Epithelial cell of prostate (primary cell): ENCODE measurements at regions not wholly inside any gene's neighbourhood (a gene's known extent, or its start where the extent isn't known, plus 50 kb on each side); places are given as distances from the start of the nearest gene placed in this dataset.
"Not testable (repeated sequence)": the region's sequence is repeated elsewhere in the genome, so short reads cannot be mapped to it uniquely, and the experiment has no call there.

Source experiments
- DNase-seq: peaks from one replicate; pipeline ENCODE4 v3.0.0-alpha.2; 2011; ENCODE audit warnings: low read depth, low spot score
- H3K27ac ChIP-seq: fragments of 450-650 bp; 2 replicates; pipeline ENCODE4 v1.5.1; 2017; ENCODE audit warnings: mild to moderate bottlenecking

DNA sequence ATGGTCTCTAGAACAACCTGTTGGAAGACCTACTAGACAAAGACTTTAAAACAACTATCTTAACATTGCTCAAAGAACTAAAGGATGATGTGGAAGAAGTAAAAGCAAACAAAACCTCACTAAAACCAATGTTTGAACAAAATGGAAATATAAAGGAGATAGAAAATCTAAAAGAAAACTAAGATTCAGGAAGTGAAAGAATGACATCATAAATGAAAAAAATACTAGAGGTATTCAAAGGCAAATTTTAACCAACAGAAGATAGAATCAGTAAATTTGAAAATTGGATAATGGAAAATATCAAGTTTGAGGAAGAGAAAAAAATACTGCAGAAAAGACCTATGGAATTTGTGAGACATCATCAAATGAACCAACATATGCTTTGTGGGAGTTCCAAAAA is 914.1 kb upstream of the GJE1 start:
- no peak for DNase-seq
- no peak overlapping the region for H3K27ac ChIP-seq

DNA sequence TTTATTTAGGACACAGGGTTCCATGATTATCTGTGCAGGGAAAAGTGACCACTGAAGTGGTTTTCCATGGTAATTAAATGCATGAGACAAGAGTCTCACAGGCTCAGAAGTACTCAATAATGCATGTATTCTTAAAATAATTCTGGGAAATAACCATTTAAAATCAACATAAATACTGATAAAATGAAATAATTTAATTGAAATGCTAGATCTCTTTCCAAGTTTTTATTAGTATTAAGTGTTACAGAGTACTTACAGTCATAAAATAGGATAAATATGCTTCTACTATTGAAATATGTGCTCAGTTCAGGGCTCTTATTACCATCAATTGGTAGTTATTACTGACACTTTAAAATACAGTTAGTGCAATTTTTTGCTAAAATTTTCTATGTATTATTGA is 916.0 kb upstream of the GJE1 start:
- no peak for DNase-seq
- no peak overlapping the region for H3K27ac ChIP-seq

DNA sequence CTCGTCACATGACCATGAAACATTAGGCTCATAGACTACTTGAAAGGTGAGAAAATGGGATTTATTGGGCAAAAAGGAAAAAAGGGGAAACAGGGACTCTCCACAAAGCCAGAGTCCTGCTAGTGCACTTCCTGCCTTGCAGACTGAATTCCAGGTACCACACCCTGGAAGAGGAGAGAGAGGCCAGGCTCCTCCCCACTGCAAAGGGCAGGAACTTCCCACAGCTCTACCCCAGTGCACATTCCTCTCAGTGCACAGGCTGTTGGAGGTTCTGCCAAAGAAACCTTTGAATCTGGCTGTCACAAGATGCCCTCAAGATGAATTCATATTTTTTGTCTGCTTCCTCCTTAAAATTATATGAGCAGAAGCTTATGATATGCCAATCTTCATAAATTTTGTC is 920.4 kb upstream of the GJE1 start:
- DNase-seq, result no peak
- no peak overlapping the region for H3K27ac ChIP-seq

DNA sequence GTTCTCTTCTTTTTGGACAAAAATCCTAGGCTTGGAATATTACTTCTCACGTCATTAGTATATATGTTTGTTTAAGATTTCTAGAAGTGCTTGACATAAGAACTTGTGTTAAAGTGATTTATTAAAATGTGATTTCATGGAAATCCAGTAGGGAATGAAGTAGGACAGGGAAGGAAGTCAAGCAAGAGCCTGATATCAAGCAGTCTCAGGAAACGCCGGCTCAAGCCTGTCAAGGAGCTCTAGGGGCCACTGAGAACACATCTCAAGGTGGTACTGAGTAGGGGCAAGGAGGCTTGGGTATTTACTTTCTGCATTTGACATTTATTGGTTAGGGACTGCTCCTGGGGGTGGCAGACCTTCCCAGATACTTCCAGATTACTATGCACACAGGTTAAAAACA is 920.9 kb upstream of the GJE1 start:
- DNase-seq, result no peak
- no peak overlapping the region for H3K27ac ChIP-seq

DNA sequence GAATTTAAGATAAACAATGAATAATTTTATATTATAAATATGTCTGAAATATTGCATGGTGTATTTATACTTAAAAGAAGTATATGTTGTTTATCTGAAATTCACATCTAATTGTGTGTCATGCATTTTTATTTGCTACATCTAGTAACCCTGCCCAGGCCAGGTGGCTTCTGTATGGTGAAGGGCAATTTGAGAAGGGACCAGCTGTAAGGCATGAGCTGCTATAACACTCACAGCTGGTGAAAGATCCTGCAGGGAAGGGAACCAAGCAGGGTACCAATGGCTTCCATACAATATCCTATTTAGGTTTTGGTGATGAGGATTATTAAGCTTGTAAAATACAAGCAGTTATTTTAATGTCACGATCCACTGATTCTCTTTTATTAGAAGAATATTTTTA is 921.8 kb upstream of the GJE1 start:
- no peak for DNase-seq

GRCh38 chr6:141209890-141210289 is 922.8 kb upstream of the GJE1 start:
- DNase-seq, result no peak
- no peak overlapping the region for H3K27ac ChIP-seq

More for the DNA sequence above, 921.8 kb upstream of the GJE1 start:
- no peak overlapping the region for H3K27ac ChIP-seq

DNA sequence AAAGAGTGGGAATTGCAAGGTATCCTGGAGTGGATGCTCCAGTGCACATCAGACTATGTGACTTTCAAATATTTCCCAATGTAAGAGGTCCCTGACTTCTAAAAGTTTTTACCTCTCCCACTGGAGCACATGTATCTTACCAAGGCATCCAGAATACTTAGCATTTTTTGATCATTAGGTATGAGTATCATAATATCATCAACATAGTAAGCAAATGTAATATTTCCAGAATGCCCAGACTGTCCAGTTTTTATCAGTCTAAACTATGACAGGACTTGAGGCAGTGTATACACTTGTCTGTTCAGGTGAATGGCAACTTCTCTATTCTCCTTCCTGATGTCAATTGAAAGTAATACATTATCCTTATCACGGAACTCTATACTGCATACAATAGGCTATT is 924.6 kb upstream of the GJE1 start:
- no peak for DNase-seq

GRCh38 chr6:141203902-141204575 is 928.7 kb upstream of the GJE1 start:
- H3K27ac ChIP-seq, result no peak overlapping the region
- no peak for DNase-seq

More for the DNA sequence above, 924.6 kb upstream of the GJE1 start:
- no peak overlapping the region for H3K27ac ChIP-seq

DNA sequence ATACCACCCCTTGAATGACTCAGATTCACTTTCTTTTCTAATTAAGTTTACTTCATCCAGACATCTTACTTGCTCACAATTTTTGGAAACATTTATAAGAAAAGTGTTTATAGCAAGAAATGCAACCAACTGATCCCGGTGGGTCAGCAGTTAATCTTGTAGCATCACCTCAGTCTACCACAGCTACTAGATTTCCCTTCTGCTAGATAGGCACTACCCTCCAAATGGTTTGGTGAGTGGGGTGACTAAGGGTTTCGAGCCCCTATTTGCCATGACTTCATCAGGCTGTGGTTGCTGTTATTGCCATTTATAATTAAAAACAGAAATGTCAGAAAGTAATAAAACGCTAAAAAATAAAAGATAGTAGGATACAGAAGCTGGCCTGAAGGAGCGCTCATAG is 930.1 kb upstream of the GJE1 start:
- no peak overlapping the region for H3K27ac ChIP-seq
- DNase-seq, result no peak

GRCh38 chr6:141199074-141199473 is 933.7 kb upstream of the GJE1 start:
- no peak for DNase-seq
- no peak overlapping the region for H3K27ac ChIP-seq

DNA sequence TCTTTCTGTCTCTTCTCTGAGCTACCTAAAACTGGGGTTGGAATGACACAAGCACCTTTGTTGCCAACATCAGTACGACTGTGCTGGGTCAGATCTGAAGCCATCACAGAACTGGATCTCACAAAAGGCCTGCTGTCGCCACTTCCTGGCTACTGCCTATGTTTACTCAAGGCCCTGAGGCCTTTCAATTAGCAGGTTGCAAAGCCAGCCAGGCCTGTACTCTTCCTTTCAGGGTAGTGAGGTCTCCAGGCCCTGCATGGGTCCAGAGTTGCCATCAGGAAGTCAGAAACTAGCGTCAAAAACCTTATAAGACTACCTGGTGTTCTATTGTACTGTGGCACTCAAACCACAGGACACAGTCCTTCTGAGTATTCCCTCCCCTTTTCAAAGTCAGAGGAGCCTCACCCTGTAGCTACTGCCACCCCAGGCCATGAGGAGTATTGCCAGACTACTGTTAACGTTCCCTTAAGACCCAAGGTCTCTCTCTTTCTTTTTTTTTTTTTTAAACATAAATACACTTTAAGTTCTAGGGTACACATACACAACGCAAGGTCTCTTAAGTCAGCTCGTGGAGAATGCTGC is 937.4 kb upstream of the GJE1 start:
- H3K27ac ChIP-seq, result no peak overlapping the region
- no peak for DNase-seq

DNA sequence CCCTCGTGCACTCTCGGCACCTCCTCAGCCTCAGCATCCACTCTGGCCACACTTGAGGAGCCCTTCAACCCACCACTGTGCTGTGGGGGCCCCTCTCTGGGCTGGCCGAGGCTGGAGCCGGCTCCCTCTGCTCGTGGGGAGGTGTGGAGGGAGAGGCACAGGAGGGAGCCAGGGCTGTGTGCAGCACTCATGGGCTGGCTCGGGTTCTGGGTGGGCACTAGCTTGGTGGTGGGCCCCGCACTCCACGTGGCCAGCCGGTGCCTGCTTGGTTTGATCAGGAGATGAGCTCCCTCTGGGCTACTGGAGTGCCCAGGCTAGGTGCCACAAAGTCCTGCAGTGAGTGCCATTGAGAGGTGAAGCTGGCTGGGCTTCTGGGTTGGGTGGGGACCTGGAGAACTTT is 949.4 kb upstream of the GJE1 start:
- DNase-seq, result no peak

GRCh38 chr6:141175458-141175857 is 957.3 kb upstream of the GJE1 start:
- DNase-seq, H3K27ac ChIP-seq: not testable (repeated sequence)

More for the DNA sequence above, 949.4 kb upstream of the GJE1 start:
- no peak overlapping the region for H3K27ac ChIP-seq

GRCh38 chr6:141174932-141175331 is 957.8 kb upstream of the GJE1 start:
- no peak overlapping the region for H3K27ac ChIP-seq
- DNase-seq, result no peak

DNA sequence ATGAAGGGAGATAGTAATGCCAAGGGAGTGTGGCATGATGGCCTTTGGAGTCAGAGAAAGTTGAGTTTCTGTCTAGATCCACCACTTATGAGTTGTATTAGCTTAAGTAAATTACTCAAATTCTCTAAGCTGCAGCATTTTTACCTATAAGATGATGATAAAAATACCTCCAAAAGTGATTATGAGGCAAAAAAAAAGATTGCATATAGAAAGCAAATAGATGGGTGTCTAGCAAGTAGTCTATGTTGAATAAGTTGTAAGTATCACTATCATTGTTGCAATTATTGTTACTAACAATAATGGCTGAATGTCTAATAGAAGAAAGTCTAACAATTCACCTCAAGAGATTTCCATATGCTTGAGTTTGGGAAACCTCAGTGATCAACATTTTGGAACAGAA is 959.2 kb upstream of the GJE1 start:
- no peak for DNase-seq

GRCh38 chr6:141169419-141169818 is 963.3 kb upstream of the GJE1 start:
- DNase-seq, result no peak
- no peak overlapping the region for H3K27ac ChIP-seq

More for the DNA sequence above, 959.2 kb upstream of the GJE1 start:
- H3K27ac ChIP-seq, result no peak overlapping the region

DNA sequence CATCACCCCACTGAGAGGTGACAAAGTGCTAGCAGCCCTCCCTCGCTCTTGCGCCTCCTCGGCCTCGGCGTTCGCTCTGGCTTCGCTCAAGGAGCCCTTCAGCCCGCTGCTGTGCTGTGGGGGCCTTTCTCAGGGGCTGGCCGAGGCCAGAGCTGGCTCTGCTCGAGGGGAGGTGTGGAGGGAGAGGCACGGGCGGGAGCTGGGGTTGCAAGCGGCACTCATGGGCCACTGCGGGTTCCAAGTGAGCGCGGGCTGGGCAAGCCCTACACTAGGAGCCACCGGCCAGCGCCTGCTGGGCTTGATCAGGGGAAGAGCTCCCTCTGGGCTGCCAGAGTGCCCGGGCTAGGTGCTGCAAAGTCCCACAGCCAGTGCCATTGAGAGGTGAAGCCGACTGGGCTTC is 964.8 kb upstream of the GJE1 start:
- no peak for DNase-seq
- no peak overlapping the region for H3K27ac ChIP-seq

DNA sequence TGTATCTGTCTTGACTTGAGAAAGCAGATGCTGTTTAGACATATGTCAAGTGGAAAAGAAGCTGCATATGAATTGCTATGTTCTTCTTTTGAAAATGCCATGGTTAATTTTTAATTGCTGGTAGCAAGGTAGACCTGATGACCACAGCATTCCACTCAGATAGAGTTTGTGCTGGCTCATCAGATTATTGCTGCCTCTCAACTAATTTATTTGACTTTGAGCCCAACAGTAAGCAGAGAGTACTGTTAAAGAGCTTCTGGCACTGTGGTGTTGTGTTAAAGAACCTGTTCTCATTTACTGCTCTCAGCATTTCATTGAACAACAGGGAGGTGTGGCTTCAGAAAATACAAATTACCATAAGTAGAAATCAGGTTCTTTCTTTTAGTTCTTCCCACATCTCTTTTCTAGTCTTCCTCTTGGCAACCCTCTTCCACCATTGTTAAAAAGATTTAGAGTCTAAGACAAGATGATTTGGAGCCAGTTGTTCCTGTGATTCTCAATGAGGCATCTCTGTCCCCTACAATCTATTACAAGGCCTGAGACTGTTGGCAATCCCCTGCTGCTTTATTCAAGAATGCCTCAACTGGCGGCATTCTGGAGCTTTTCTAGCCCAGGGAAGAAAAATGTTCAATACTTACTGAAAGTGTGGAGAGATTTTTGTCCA is 967.6 kb upstream of the GJE1 start:
- DNase-seq, result no peak
- H3K27ac ChIP-seq, result no peak overlapping the region

DNA sequence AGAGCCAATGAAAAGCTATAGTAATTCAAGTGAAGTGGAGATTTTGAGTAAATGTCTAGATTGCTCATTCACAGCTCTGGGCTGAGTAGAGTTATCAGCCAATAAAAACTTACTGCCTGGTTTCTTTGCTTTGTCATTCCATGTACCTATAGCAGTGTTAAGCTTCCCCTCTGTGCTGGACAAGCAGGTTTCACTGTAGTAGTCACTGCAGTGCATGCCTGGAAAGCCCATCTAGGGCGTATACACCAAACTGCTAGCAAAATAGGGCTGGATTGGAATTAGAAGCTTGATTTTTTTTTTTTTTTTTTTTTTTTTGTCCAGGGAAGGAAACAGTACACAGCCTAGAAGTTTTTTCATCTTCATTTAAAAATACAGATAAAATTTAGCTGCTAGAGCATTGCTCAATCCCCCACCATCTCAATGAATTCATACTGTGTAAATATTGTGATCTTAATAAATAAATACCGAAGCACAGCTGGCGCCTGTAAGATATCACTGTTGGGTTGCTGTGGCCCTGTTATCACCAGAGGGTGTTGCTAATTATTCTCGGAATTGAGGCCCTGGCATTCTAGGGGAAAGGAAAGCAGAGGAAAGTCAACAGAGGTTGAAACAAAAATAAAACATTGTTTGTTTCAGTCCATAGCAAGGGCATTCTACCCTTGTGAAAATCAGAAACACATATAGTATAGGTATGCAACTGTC is 968.5 kb upstream of the GJE1 start:
- DNase-seq, result peak; percentile 49
- H3K27ac ChIP-seq, result no peak overlapping the region

- H3K27ac ChIP-seq, result no peak overlapping the region
- DNase-seq, result no peak
Observed at GRCh38 chr6:141163107-141163506, 969.6 kb upstream of the GJE1 start.

- no peak overlapping the region for H3K27ac ChIP-seq
- no peak for DNase-seq
Observed at GRCh38 chr6:141158740-141159139, 974.0 kb upstream of the GJE1 start.
